HEK293 (cell line): ENCODE measurements at regions not wholly inside any gene's neighbourhood (a gene's known extent, or its start where the extent isn't known, plus 50 kb on each side); places are given as distances from the start of the nearest gene placed in this dataset.
A peak's percentile ranks its signal among the peaks of the same experiment; 100 is the strongest.

ENCODE experiments used
- CTCF ChIA-PET: fragments of 350-600 bp; formaldehyde crosslinking; extraction: SDS; loops from one replicate; lab custom pipeline; 2021; ENCODE audit warnings: antibody characterized with exemption; lab: Yijun Ruan, JAX
- POLR2A ChIA-PET: fragments of 300-600 bp; formaldehyde crosslinking; extraction: SDS; loops from one replicate; lab custom pipeline; 2020; ENCODE audit warnings: antibody characterized with exemption, inconsistent platforms; lab: Yijun Ruan, JAX
- H3K27ac ChIP-seq: fragments of 200-500 bp; sonication (Bioruptor generic); 2 replicates; pipeline ENCODE4 v1.5.1; 2014; ENCODE audit warnings: low read depth, low read length, control low read depth, inconsistent platforms; ENCODE audit errors: extremely low read depth
- H3K36me3 ChIP-seq, 2 experiments: fragments of 200-500 bp in 1 of 2; sonication (Bioruptor generic) in 1 of 2; 1 replicate in 1 of 2; 2 replicates in 1 of 2; pipeline ENCODE4 v1.5.1; 2014 to 2017; ENCODE audit warnings: inconsistent platforms in 2 of 2, low read length in 2 of 2; ENCODE audit not compliant: control insufficient read depth in 2 of 2, insufficient read depth in 1 of 2
- H3K4me1 ChIP-seq: fragments of 200-500 bp; sonication (Bioruptor generic); 2 replicates; pipeline ENCODE4 v1.5.1; 2014; ENCODE audit warnings: mild to moderate bottlenecking, low read length, inconsistent platforms; ENCODE audit not compliant: control insufficient read depth, insufficient read depth
- H3K4me3 ChIP-seq: 2 replicates; pipeline ENCODE4 v1.5.1; 2011; ENCODE audit warnings: low read depth, mild to moderate bottlenecking, control low read depth, low read length, moderate library complexity
- H3K9me3 ChIP-seq: fragments of 200-500 bp; sonication (Bioruptor generic); 2 replicates; pipeline ENCODE4 v1.5.1; 2014; ENCODE audit warnings: low read depth, low read length, inconsistent platforms; ENCODE audit not compliant: control insufficient read depth, insufficient read depth
- BCL11A ChIP-seq: fragments of 450-650 bp; formaldehyde crosslinking; IDR thresholded peaks from 2 replicates; pipeline ENCODE4 v1.5.1; 2016; ENCODE audit warnings: low read depth, missing biosample characterization, missing genetic modification characterization
- EGR2 ChIP-seq: fragments of 450-650 bp; formaldehyde crosslinking; IDR thresholded peaks from 2 replicates; pipeline ENCODE4 v1.5.1; 2016; ENCODE audit warnings: low read depth, missing biosample characterization, missing genetic modification characterization
- GLIS2 ChIP-seq: fragments of 450-650 bp; formaldehyde crosslinking; IDR thresholded peaks from 2 replicates; pipeline ENCODE4 v1.5.1; 2016; ENCODE audit warnings: missing biosample characterization, missing genetic modification characterization
- HOXD13 ChIP-seq: sonication (generic); formaldehyde crosslinking; IDR thresholded peaks from 2 replicates; pipeline ENCODE4 v1.8.0; 2022; ENCODE audit warnings: missing genetic modification reagents, borderline replicate concordance
- MZF1 ChIP-seq: fragments of 450-650 bp; formaldehyde crosslinking; IDR thresholded peaks from 2 replicates; pipeline ENCODE4 v1.5.1; 2017; ENCODE audit warnings: missing biosample characterization, missing genetic modification characterization, borderline replicate concordance
- RBAK ChIP-seq: fragments of 450-650 bp; formaldehyde crosslinking; IDR thresholded peaks from 2 replicates; pipeline ENCODE4 v1.5.1; 2016; ENCODE audit warnings: missing biosample characterization, missing genetic modification characterization
- TRIM28 ChIP-seq: IDR thresholded peaks from 2 replicates; pipeline ENCODE4 v1.6.1; 2011; ENCODE audit warnings: low read length, control low read depth, borderline replicate concordance
- ZFP69B ChIP-seq: fragments of 450-650 bp; formaldehyde crosslinking; IDR thresholded peaks from 2 replicates; pipeline ENCODE4 v1.5.1; 2016; ENCODE audit warnings: missing biosample characterization, missing genetic modification characterization
- ZNF112 ChIP-seq: fragments of 450-650 bp; formaldehyde crosslinking; IDR thresholded peaks from 2 replicates; pipeline ENCODE4 v1.5.0; 2017; ENCODE audit warnings: missing biosample characterization, missing genetic modification characterization
- ZNF157 ChIP-seq: fragments of 450-650 bp; formaldehyde crosslinking; IDR thresholded peaks from 2 replicates; pipeline ENCODE4 v1.5.1; 2016; ENCODE audit warnings: missing biosample characterization, missing genetic modification characterization
- ZNF16 ChIP-seq: fragments of 450-650 bp; formaldehyde crosslinking; IDR thresholded peaks from 2 replicates; pipeline ENCODE4 v1.5.1; 2016; ENCODE audit warnings: low read depth, missing biosample characterization, missing genetic modification characterization
- ZNF214 ChIP-seq: fragments of 450-650 bp; formaldehyde crosslinking; IDR thresholded peaks from 2 replicates; pipeline ENCODE4 v1.5.1; 2017; ENCODE audit warnings: missing biosample characterization, mild to moderate bottlenecking, missing genetic modification characterization, borderline replicate concordance
- ZNF23 ChIP-seq: fragments of 450-650 bp; formaldehyde crosslinking; IDR thresholded peaks from 2 replicates; pipeline ENCODE4 v1.5.1; 2016; ENCODE audit warnings: missing biosample characterization, missing genetic modification characterization, borderline replicate concordance
- ZNF24 ChIP-seq: fragments of 450-650 bp; formaldehyde crosslinking; IDR thresholded peaks from 2 replicates; pipeline ENCODE4 v1.5.1; 2016; ENCODE audit warnings: missing biosample characterization, missing genetic modification characterization
- ZNF366 ChIP-seq: fragments of 450-650 bp; formaldehyde crosslinking; conservative IDR thresholded peaks from 2 replicates; pipeline ENCODE4 v1.5.1; 2016; ENCODE audit warnings: missing biosample characterization, missing genetic modification characterization
- ZNF404 ChIP-seq: fragments of 450-650 bp; formaldehyde crosslinking; IDR thresholded peaks from 2 replicates; pipeline ENCODE4 v1.5.1; 2017; ENCODE audit warnings: missing biosample characterization, missing genetic modification characterization
- ZNF416 ChIP-seq: fragments of 450-650 bp; formaldehyde crosslinking; IDR thresholded peaks from 2 replicates; pipeline ENCODE4 v1.5.1; 2016; ENCODE audit warnings: missing biosample characterization, missing genetic modification characterization
- ZNF433 ChIP-seq: fragments of 450-650 bp; formaldehyde crosslinking; IDR thresholded peaks from 2 replicates; pipeline ENCODE4 v1.5.1; 2016; ENCODE audit warnings: missing biosample characterization, missing genetic modification characterization, low read depth
- ZNF473 ChIP-seq: fragments of 450-650 bp; formaldehyde crosslinking; IDR thresholded peaks from 2 replicates; pipeline ENCODE4 v1.5.1; 2017; ENCODE audit warnings: missing biosample characterization, missing genetic modification characterization
- ZNF580 ChIP-seq: fragments of 450-650 bp; formaldehyde crosslinking; IDR thresholded peaks from 2 replicates; pipeline ENCODE4 v1.5.1; 2016; ENCODE audit warnings: missing biosample characterization, missing genetic modification characterization
- ZNF596 ChIP-seq: fragments of 450-650 bp; IDR thresholded peaks from 2 replicates; pipeline ENCODE4 v1.5.0; 2018; ENCODE audit warnings: missing biosample characterization, mild to moderate bottlenecking, missing genetic modification characterization, moderate library complexity
- ZNF629 ChIP-seq: fragments of 450-650 bp; formaldehyde crosslinking; IDR thresholded peaks from 2 replicates; pipeline ENCODE4 v1.5.1; 2017; ENCODE audit warnings: missing biosample characterization, missing genetic modification characterization
- ZNF660 ChIP-seq: fragments of 450-650 bp; IDR thresholded peaks from 2 replicates; pipeline ENCODE4 v1.5.1; 2018; ENCODE audit warnings: missing biosample characterization, mild to moderate bottlenecking, missing genetic modification characterization
- ZNF776 ChIP-seq: fragments of 450-650 bp; formaldehyde crosslinking; IDR thresholded peaks from 2 replicates; pipeline ENCODE4 v1.5.0; 2017; ENCODE audit warnings: missing biosample characterization, missing genetic modification characterization, borderline replicate concordance
- ZNF791 ChIP-seq: fragments of 450-650 bp; formaldehyde crosslinking; IDR thresholded peaks from 2 replicates; pipeline ENCODE4 v1.5.1; 2016; ENCODE audit warnings: missing biosample characterization, missing genetic modification characterization
- TF ChIP-seq, protein P1 (sequence below): fragments of 450-650 bp; formaldehyde crosslinking; IDR thresholded peaks from 2 replicates; pipeline ENCODE4 v1.5.1; 2016; ENCODE audit warnings: missing biosample characterization, missing genetic modification characterization
- TF ChIP-seq, protein P2 (sequence below): fragments of 450-650 bp; formaldehyde crosslinking; optimal IDR thresholded peaks from 2 replicates; pipeline ENCODE3; 2016; ENCODE audit warnings: missing biosample characterization, mild to moderate bottlenecking, missing genetic modification characterization
- TF ChIP-seq, protein P3 (sequence below): fragments of 450-650 bp; formaldehyde crosslinking; IDR thresholded peaks from 2 replicates; pipeline ENCODE4 v1.5.1; 2017; ENCODE audit warnings: missing biosample characterization, missing genetic modification characterization
- TF ChIP-seq, protein P4 (sequence below): fragments of 450-650 bp; formaldehyde crosslinking; IDR thresholded peaks from 2 replicates; pipeline ENCODE4 v1.5.1; 2016; ENCODE audit warnings: missing biosample characterization, missing genetic modification characterization

- TF ChIP-seq ZNF580 (tag by site-specific recombination), result peak; percentile 80; the same call in 1 of the 2 replicates
- TF ChIP-seq ZNF214, result no peak
- TF ChIP-seq, protein P1, sequence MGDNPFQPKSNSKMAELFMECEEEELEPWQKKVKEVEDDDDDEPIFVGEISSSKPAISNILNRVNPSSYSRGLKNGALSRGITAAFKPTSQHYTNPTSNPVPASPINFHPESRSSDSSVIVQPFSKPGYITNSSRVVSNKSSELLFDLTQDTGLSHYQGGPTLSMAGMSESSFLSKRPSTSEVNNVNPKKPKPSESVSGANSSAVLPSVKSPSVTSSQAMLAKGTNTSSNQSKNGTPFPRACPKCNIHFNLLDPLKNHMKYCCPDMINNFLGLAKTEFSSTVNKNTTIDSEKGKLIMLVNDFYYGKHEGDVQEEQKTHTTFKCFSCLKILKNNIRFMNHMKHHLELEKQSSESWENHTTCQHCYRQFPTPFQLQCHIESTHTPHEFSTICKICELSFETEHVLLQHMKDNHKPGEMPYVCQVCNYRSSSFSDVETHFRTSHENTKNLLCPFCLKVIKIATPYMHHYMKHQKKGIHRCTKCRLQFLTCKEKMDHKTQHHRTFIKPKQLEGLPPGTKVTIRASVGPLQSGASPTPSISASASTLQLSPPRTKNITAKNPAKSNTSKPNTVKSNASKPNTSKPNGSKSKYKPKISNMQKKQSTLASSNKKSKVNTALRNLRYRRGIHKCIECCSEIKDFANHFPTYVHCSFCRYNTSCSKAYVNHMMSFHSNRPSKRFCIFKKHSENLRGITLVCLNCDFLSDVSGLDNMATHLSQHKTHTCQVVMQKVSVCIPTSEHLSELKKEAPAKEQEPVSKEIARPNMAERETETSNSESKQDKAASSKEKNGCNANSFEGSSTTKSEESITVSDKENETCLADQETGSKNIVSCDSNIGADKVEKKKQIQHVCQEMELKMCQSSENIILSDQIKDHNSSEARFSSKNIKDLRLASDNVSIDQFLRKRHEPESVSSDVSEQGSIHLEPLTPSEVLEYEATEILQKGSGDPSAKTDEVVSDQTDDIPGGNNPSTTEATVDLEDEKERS, result peak; percentile 34; the same call in 1 of the 2 replicates
- TF ChIP-seq ZNF776 (tag by site-specific recombination), result no peak
- no peak for TF ChIP-seq TRIM28
- no peak for TF ChIP-seq ZNF473 (tag by site-specific recombination)
- no peak for TF ChIP-seq ZNF112 (tag by site-specific recombination)
- TF ChIP-seq ZNF433 (tag by site-specific recombination), result no peak
- TF ChIP-seq ZNF16, result no peak
- TF ChIP-seq ZNF157 (tag by site-specific recombination), result no peak
- TF ChIP-seq, protein P2, sequence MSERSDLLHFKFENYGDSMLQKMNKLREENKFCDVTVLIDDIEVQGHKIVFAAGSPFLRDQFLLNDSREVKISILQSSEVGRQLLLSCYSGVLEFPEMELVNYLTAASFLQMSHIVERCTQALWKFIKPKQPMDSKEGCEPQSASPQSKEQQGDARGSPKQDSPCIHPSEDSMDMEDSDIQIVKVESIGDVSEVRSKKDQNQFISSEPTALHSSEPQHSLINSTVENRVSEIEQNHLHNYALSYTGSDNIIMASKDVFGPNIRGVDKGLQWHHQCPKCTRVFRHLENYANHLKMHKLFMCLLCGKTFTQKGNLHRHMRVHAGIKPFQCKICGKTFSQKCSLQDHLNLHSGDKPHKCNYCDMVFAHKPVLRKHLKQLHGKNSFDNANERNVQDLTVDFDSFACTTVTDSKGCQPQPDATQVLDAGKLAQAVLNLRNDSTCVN (tag by site-specific recombination), result no peak
- peak; percentile 54; the same call in 1 of the 2 replicates for TF ChIP-seq ZNF24 (tag by site-specific recombination)
- TF ChIP-seq MZF1 (tag by site-specific recombination), result no peak
- no peak for TF ChIP-seq ZNF23
- TF ChIP-seq ZNF416 (tag by site-specific recombination), result no peak
- no peak for TF ChIP-seq BCL11A (tag by site-specific recombination)
- TF ChIP-seq, protein P3, sequence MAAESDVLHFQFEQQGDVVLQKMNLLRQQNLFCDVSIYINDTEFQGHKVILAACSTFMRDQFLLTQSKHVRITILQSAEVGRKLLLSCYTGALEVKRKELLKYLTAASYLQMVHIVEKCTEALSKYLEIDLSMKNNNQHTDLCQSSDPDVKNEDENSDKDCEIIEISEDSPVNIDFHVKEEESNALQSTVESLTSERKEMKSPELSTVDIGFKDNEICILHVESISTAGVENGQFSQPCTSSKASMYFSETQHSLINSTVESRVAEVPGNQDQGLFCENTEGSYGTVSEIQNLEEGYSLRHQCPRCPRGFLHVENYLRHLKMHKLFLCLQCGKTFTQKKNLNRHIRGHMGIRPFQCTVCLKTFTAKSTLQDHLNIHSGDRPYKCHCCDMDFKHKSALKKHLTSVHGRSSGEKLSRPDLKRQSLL (tag by site-specific recombination), result no peak
Measured at GRCh38 chr15:70493376-70493775, 270.0 kb downstream of the UACA start (continued).

DNA sequence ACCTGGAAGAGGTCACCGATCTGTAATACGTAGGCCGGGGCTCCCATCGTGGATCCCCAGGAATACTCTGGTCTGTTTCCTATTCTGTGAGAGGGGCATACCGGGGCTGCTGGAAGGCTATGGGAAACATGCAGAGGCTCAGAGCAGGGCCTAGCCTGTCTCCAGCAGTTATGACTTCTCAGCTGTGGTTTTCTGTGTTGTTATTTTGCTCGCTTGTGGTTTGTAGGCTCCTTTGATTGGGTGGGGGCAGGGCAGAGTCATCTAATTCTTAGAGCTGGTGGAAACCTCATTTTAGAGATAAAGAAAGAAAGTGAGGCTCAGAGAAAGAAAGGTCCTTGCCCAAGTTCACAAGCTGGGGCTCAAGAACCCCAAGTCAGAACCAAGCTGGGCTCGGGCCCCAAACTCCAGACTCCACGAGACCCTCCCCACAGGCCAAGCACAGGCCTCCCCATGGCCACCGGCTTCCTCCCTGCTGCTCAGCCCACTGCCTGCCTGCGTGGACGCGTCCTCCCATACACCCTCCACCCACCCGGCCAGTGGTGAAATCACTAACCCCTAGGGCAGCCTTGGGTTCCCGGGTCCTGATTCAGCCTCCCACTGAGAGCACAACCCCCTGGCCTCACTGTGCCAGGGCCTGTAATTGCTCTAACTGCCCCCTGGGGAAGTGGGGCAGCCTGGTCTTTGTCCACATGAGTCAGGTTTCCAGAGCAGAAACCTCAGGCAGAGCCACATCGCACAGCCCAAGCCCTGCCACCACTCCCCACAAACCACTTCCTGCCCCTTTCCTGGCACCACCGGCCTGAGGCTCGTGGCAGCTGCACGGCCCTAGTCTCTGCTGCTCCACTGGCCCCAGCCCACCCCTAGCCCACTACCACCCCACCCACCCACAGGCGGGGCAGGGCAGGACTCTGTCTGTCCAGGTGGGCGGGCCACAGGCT is 270.8 kb downstream of the UACA start:
- Histone ChIP-seq H3K4me3 (no peak overlapping the region), H3K27ac (peak overlapping the region; percentile 94), H3K4me1 (peaks cover 40% of the 10 kb centered on the region), H3K36me3 (no peaks in the 10 kb centered on the region), H3K9me3 (no peaks in the 10 kb centered on the region)
- ChIA-PET POLR2A (interaction anchor here (0.6 to 3.0 kb wide), 7 partner anchors 13 to 393 kb away, joined by 3 to 17 read pairs (median 3); no protein-coding TSS in a partner anchor), CTCF (interaction anchor here (0.5 to 6.9 kb wide), 6 partner anchors 14 to 501 kb away, joined by 3 to 181 read pairs (median 4); no protein-coding TSS in a partner anchor)
- TF ChIP-seq ZNF629, result peak; percentile 64
- TF ChIP-seq ZNF404 (tag by site-specific recombination), result no peak
- no peak for TF ChIP-seq ZNF660 (tag by site-specific recombination)
- TF ChIP-seq ZNF596 (tag by site-specific recombination), result no peak
- no peak; the same call in 1 of the 2 replicates for TF ChIP-seq HOXD13 (CRISPR knock-in tag)
- 0 out of 2 replicates have a peak, but pooled peaks have one; percentile 10 for TF ChIP-seq ZNF366 (tag by site-specific recombination)
- TF ChIP-seq ZNF791, result no peak
- no peak for TF ChIP-seq RBAK (tag by site-specific recombination)
- TF ChIP-seq EGR2, result peak; percentile 76
- peak; percentile 11 for TF ChIP-seq ZFP69B (tag by site-specific recombination)
- peak; percentile 97 for TF ChIP-seq GLIS2 (tag by site-specific recombination)
- TF ChIP-seq, protein P4, sequence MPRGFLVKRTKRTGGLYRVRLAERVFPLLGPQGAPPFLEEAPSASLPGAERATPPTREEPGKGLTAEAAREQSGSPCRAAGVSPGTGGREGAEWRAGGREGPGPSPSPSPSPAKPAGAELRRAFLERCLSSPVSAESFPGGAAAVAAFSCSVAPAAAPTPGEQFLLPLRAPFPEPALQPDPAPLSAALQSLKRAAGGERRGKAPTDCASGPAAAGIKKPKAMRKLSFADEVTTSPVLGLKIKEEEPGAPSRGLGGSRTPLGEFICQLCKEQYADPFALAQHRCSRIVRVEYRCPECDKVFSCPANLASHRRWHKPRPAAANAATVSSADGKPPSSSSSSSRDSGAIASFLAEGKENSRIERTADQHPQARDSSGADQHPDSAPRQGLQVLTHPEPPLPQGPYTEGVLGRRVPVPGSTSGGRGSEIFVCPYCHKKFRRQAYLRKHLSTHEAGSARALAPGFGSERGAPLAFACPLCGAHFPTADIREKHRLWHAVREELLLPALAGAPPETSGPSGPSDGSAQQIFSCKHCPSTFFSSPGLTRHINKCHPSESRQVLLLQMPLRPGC (tag by site-specific recombination), result 0 out of 2 replicates have a peak, but pooled peaks have one; percentile 14
